ENCODE measurements at regions not wholly inside any gene's neighbourhood (a gene's known extent, or its start where the extent isn't known, plus 50 kb on each side); places are given as distances from the start of the nearest gene placed in this dataset.
"Not testable (repeated sequence)": the region's sequence is repeated elsewhere in the genome, so short reads cannot be mapped to it uniquely, and the experiment has no call there.

- no peak for DNase-seq
These were observed 253.3 kb downstream of the MRPS30 start for GRCh38 chr5:45062044-45062443.

DNA sequence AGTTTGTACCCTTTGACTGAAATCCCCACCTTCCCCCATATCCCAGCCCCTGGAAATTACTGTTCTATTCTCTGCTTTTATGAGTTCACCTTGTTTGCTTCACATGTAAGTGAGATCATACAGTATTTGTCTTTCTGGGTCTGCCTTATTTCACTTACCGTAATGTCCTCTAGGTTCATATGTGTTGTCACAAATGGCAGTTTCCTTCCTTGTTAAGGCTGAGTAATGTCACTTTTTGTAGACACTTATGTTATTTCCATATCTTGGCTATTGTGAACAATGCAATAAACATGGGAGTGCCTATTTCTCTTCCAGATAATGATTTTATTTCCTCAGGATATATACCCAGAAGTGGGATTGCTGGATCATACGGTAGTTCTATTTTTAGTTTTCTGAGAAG lies 272.3 kb downstream of the MRPS30 start:
- no peak for DNase-seq

GRCh38 chr5:45089870-45090269 lies 281.1 kb downstream of the MRPS30 start:
- DNase-seq: no peak

DNA sequence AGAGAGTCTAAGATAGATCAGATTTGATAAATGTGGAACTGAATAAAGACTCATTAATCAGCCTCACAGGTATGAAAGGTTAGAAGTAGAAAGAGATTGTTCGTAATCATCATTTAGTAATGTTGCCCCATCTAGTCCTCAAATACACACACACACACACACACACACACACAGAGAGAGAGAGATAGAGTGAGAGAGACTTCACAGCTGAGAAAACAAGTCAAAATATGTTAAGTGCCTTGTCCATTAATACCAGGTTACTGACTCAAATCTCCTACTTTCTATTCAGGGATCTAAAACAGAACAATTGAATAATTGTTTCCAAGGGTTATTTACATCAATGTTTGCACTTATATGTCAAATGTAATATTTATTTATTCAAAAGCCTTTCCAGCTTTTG lies 284.6 kb downstream of the MRPS30 start:
- no peak for DNase-seq

DNA sequence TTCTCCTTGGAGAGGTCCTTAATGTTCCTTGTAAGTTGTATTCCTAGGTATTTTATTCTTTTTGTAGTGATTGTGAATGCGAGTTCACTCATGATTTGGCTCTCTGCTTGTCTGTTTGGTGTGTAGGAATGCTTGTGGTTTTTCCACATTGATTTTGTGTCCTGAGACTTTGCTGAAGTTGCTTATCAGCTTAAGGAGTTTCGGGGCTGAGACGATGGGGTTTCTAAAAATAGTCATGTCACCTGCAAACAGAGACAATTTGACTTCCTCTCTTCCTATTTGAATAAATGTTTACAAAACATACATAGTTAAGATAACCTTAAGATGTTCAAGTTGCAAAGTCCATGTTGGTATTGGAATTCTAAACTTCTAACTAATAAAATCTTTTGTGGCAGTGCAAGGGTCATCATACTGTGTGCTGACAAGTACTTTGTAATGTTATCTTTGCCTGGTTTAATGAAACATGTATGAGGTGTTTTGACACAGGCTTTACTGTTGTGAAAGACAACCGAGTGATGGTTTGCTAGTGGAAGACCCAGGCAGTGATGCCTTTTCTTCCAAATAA lies 286.2 kb downstream of the MRPS30 start:
- no peak for DNase-seq

DNA sequence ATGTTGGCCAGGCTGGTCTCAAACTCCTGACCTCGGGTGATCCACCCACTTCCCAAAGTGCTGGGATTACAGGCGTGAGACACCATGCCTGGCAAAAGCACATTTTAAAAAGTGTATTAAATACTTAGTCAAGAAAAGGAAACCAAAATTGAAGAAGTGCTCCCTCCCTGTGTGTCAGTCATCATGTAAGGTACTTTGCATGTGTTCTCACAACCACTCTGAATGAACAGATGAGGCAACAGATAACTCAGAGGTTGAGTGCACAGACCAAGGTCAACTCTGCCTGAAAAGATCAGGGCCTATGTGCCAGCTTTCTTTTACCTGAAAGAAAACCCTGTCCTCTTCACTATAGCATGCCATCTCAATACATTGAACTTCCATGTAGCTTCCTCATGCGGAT lies 289.7 kb downstream of the MRPS30 start:
- no peak for DNase-seq

DNA sequence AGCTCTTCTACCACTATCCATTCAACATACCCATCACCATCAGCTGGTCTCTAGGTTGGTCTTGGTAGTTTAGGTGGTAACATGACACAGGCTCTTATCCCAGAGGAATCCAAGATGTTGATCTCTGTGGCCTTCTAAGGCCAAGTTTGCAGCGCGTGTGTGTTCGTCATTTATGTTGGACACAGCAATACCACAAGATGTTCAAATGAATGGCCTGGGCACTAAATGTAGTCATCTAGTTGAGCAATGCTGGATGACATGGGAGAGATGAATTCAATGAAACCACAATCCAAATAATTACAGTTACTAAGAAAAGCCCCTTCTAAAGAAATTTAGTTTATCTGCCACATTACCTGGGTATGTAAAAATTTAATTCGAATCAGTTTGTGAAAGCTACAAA lies 292.4 kb downstream of the MRPS30 start:
- no peak for DNase-seq

- no peak for DNase-seq
These were observed 296.8 kb downstream of the MRPS30 start for GRCh38 chr5:45105491-45105994.

GRCh38 chr5:45109062-45109461 lies 300.3 kb downstream of the MRPS30 start:
- DNase-seq: no peak

GRCh38 chr5:45109636-45110035 lies 300.9 kb downstream of the MRPS30 start:
- no peak for DNase-seq

DNA sequence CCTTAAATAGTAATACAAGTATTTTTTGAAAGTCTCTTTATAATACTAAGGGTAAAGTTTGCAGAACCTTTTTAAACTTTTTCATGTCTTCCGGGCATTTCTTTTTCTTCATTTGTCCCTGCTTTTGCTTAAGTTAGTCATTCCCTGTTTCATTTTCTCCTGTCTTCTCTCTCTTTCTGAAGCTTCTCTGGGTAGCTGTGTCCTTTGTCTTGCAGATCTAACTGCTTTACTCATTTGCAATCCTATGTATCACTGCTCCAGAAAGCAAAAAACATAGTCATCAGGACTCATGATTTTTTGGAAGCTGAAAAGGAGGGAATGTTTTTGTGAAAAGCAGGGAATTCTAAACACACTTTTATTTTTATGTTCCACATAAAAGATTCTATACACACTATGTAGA lies 301.7 kb downstream of the MRPS30 start:
- DNase-seq: no peak

GRCh38 chr5:45113726-45114125 lies 305.0 kb downstream of the MRPS30 start:
- DNase-seq: no peak

DNA sequence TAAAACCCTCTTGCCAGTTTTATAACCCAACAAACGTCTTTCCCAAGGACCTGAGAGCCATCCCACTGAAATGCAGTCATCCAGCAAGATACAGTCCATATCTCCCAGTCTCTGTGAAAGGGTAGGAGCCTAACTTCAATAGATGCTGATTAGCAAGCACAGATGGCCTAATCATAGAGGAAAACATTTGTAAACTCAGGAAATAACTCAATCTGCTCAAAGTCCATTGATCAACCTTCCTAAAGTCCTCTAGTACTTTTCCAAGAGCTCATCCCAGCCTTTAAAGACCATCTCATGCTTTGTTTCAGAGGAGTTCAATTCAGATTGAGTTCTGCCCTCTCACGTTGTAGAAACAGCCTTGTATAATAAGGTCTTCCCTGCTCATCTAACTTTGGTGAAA lies 324.2 kb downstream of the MRPS30 start:
- DNase-seq: no peak

- DNase-seq: no peak
These were observed 354.2 kb downstream of the MRPS30 start for GRCh38 chr5:45162974-45163373.

GRCh38 chr5:45171563-45171962 lies 362.8 kb downstream of the MRPS30 start:
- DNase-seq: no peak

GRCh38 chr5:45172634-45173033 lies 363.9 kb downstream of the MRPS30 start:
- not testable (repeated sequence) for DNase-seq

GRCh38 chr5:45179686-45180085 lies 370.9 kb downstream of the MRPS30 start:
- DNase-seq: no peak

GRCh38 chr5:45189042-45189441 lies 380.3 kb downstream of the MRPS30 start:
- DNase-seq: no peak

- DNase-seq: no peak
These were observed 380.7 kb downstream of the MRPS30 start for GRCh38 chr5:45189481-45189880.

GRCh38 chr5:45195026-45195425 lies 386.3 kb downstream of the MRPS30 start:
- no peak for DNase-seq
